HCT116 (cell line): ENCODE measurements at regions not wholly inside any gene's neighbourhood (a gene's known extent, or its start where the extent isn't known, plus 50 kb on each side); places are given as distances from the start of the nearest gene placed in this dataset.

Source experiments
- EZH2phosphoT487 ChIP-seq: fragments of 200-600 bp; IDR thresholded peaks from 2 replicates; pipeline ENCODE4 v1.6.1; 2018; ENCODE audit warnings: antibody characterized with exemption, borderline replicate concordance
- JUND ChIP-seq: IDR thresholded peaks from 2 replicates; pipeline ENCODE4 v1.6.1; 2012
- MAX ChIP-seq: IDR thresholded peaks from 2 replicates; pipeline ENCODE4 v1.6.1; 2012
- POLR2A ChIP-seq: IDR thresholded peaks from 2 replicates; pipeline ENCODE4 v1.7.0; 2011; ENCODE audit warnings: borderline replicate concordance; ENCODE audit not compliant: insufficient read depth, insufficient read length; ENCODE audit errors: extremely low read depth
- POLR2AphosphoS5 ChIP-seq: IDR thresholded peaks from 2 replicates; pipeline ENCODE4 v1.6.1; 2011; ENCODE audit warnings: mild to moderate bottlenecking, low read depth, low read length, moderate library complexity
- SP1 ChIP-seq: IDR thresholded peaks from 2 replicates; pipeline ENCODE4 v1.6.1; 2012; ENCODE audit warnings: low read depth
- YY1 ChIP-seq: IDR thresholded peaks from 2 replicates; pipeline ENCODE4 v1.6.1; 2011; ENCODE audit warnings: low read length, low read depth, moderate library complexity, mild to moderate bottlenecking; ENCODE audit not compliant: insufficient replicate concordance; ENCODE audit errors: extremely low read depth
- ZNF274 ChIP-seq: fragments of 200-500 bp; sonication (Bioruptor generic); IDR thresholded peaks from 2 replicates; pipeline ENCODE4 v1.6.1; 2014; ENCODE audit warnings: mild to moderate bottlenecking, low read depth, low read length, inconsistent platforms
- TF ChIP-seq, protein P1 (sequence below), 3 experiments: fragments of 200-600 bp in 1 of 3; sonication (generic) in 1 of 3; IDR thresholded peaks in 2 of 3; conservative IDR thresholded peaks in 1 of 3; 2 replicates each; pipeline ENCODE4 v1.5.1; 2012 to 2017; ENCODE audit warnings: low read depth in 2 of 3, low read length in 2 of 3, antibody characterized with exemption in 1 of 3, borderline replicate concordance in 1 of 3, control low read depth in 1 of 3, mild to moderate bottlenecking in 1 of 3, mixed read lengths in 1 of 3, mixed run types in 1 of 3, moderate library complexity in 1 of 3; ENCODE audit not compliant: insufficient read depth in 1 of 3

GRCh38 chr21:28410256-28410655 lies 582.4 kb downstream of the LTN1 start:
- TF ChIP-seq, protein P1, sequence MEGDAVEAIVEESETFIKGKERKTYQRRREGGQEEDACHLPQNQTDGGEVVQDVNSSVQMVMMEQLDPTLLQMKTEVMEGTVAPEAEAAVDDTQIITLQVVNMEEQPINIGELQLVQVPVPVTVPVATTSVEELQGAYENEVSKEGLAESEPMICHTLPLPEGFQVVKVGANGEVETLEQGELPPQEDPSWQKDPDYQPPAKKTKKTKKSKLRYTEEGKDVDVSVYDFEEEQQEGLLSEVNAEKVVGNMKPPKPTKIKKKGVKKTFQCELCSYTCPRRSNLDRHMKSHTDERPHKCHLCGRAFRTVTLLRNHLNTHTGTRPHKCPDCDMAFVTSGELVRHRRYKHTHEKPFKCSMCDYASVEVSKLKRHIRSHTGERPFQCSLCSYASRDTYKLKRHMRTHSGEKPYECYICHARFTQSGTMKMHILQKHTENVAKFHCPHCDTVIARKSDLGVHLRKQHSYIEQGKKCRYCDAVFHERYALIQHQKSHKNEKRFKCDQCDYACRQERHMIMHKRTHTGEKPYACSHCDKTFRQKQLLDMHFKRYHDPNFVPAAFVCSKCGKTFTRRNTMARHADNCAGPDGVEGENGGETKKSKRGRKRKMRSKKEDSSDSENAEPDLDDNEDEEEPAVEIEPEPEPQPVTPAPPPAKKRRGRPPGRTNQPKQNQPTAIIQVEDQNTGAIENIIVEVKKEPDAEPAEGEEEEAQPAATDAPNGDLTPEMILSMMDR (IDR thresholded peaks at IDR 0.05 in 2 of 3, conservative IDR thresholded peaks at IDR 0.05 in 1 of 3; ENCODE audit: borderline replicate concordance in 1 of 3, insufficient read depth in 1 of 3, low read depth in 2 of 3, low read length in 2 of 3): no peak
- TF ChIP-seq POLR2AphosphoS5 (no peak), EZH2phosphoT487 (no peak), ZNF274 (no peak), MAX (no peak), JUND (no peak), POLR2A (no peak), YY1 (no peak), SP1 (no peak)
